GM23338 (cell line): ENCODE measurements at regions not wholly inside any gene's neighbourhood (a gene's known extent, or its start where the extent isn't known, plus 50 kb on each side); places are given as distances from the start of the nearest gene placed in this dataset.

Experiments
- ATAC-seq: fragments of 200-7000 bp; cut with Tn5 transposase; 3 replicates; pipeline ENCODE4 v1.9.1; 2020
- DNase-seq: peaks from one replicate; pipeline ENCODE4 v3.0.0-alpha.2; 2015; ENCODE audit warnings: low spot score
- H2AFZ ChIP-seq: fragments of 200-600 bp; sonication (generic); 2 replicates; pipeline ENCODE4 v1.8.0; 2016; ENCODE audit warnings: antibody characterized with exemption, mild to moderate bottlenecking, moderate library complexity
- H3F3A ChIP-seq: fragments of 200-600 bp; sonication (generic); replicated peaks from 2 replicates; pipeline ENCODE4 v1.8.0; 2017; ENCODE audit warnings: antibody characterized with exemption, mixed run types, low read depth
- H3K27ac ChIP-seq: fragments of 200-600 bp; sonication (generic); 2 replicates; pipeline ENCODE4 v1.6.1; 2016; ENCODE audit warnings: low read depth
- H3K27me3 ChIP-seq: fragments of 200-600 bp; sonication (generic); 2 replicates; pipeline ENCODE4 v1.8.0; 2016; ENCODE audit warnings: mild to moderate bottlenecking, mixed run types, moderate library complexity; ENCODE audit not compliant: insufficient read depth
- H3K36me3 ChIP-seq: fragments of 200-600 bp; sonication (generic); 2 replicates; pipeline ENCODE4 v1.8.0; 2016; ENCODE audit warnings: mild to moderate bottlenecking; ENCODE audit not compliant: insufficient read depth
- H3K4me1 ChIP-seq: fragments of 200-600 bp; sonication (generic); 2 replicates; pipeline ENCODE4 v1.8.0; 2016; ENCODE audit warnings: mild to moderate bottlenecking, moderate library complexity; ENCODE audit not compliant: insufficient read depth
- H3K4me2 ChIP-seq: fragments of 200-600 bp; sonication (generic); 2 replicates; pipeline ENCODE4 v1.7.1; 2017; ENCODE audit warnings: mixed run types
- H3K4me3 ChIP-seq: fragments of 200-600 bp; sonication (generic); 2 replicates; pipeline ENCODE4 v1.6.1; 2016; ENCODE audit warnings: mixed run types
- H3K79me2 ChIP-seq: fragments of 200-600 bp; sonication (generic); replicated peaks from 2 replicates; pipeline ENCODE4 v1.8.0; 2017; ENCODE audit warnings: mild to moderate bottlenecking; ENCODE audit not compliant: insufficient read depth
- H3K9me2 ChIP-seq: fragments of 200-600 bp; sonication (generic); 2 replicates; pipeline ENCODE4 v1.8.0; 2017; ENCODE audit not compliant: insufficient read depth
- H4K20me1 ChIP-seq: fragments of 200-600 bp; sonication (generic); replicated peaks from 2 replicates; pipeline ENCODE4 v1.8.0; 2017; ENCODE audit warnings: mild to moderate bottlenecking; ENCODE audit not compliant: insufficient read depth
- H3K27ac Mint-ChIP-seq: 2 replicates; pipeline ENCODE4 v1.8.0; 2020; ENCODE audit warnings: inconsistent platforms, mild to moderate bottlenecking, moderate library complexity, mixed read lengths
- H3K27me3 Mint-ChIP-seq: 3 replicates; pipeline ENCODE4 v1.8.0; 2022; ENCODE audit warnings: low read depth, mild to moderate bottlenecking, moderate library complexity, mixed read lengths, inconsistent platforms; ENCODE audit not compliant: insufficient read depth, poor library complexity
- H3K36me3 Mint-ChIP-seq: 3 replicates; pipeline ENCODE4 v1.8.0; 2021; ENCODE audit warnings: low read depth, mild to moderate bottlenecking, inconsistent platforms, moderate library complexity, mixed read lengths
- H3K4me1 Mint-ChIP-seq: 3 replicates; pipeline ENCODE4 v1.8.0; 2020; ENCODE audit warnings: mild to moderate bottlenecking, inconsistent platforms, mixed read lengths
- H3K4me3 Mint-ChIP-seq: 3 replicates; pipeline ENCODE4 v1.8.0; 2021; ENCODE audit warnings: moderate library complexity, mild to moderate bottlenecking, inconsistent platforms, mixed read lengths
- H3K9me3 Mint-ChIP-seq: 3 replicates; pipeline ENCODE4 v1.8.0; 2020; ENCODE audit warnings: moderate library complexity, mild to moderate bottlenecking, inconsistent platforms, mixed read lengths
- CREB1 ChIP-seq: fragments of 250-450 bp; sonication (Bioruptor Pico); IDR thresholded peaks from 2 replicates; pipeline ENCODE4 v1.5.0; 2020; ENCODE audit warnings: low read depth, mild to moderate bottlenecking, moderate library complexity
- EZH2 ChIP-seq: fragments of 200-600 bp; sonication (generic); IDR thresholded peaks from one replicate; pipeline ENCODE4 v1.8.0; 2017; ENCODE audit warnings: antibody characterized with exemption, mild to moderate bottlenecking, low read depth; ENCODE audit not compliant: unreplicated experiment
- EZH2phosphoT487 ChIP-seq: fragments of 200-600 bp; sonication (generic); IDR thresholded peaks from one replicate; pipeline ENCODE4 v1.8.1; 2018; ENCODE audit warnings: antibody characterized with exemption; ENCODE audit not compliant: unreplicated experiment
- JUNB ChIP-seq: IDR thresholded peaks from one replicate; pipeline ENCODE4 v1.6.1; 2016; ENCODE audit warnings: antibody characterized with exemption; ENCODE audit not compliant: unreplicated experiment
- NANOG ChIP-seq: IDR thresholded peaks from 2 replicates; pipeline ENCODE4 v1.6.1; 2016; ENCODE audit warnings: antibody characterized with exemption, borderline replicate concordance
- POLR2AphosphoS5 ChIP-seq: IDR thresholded peaks from 2 replicates; pipeline ENCODE4 v1.6.1; 2016; ENCODE audit warnings: antibody characterized with exemption, low read depth
- STAT1 ChIP-seq: IDR thresholded peaks from one replicate; pipeline ENCODE4 v1.6.1; 2016; ENCODE audit warnings: antibody characterized with exemption; ENCODE audit not compliant: unreplicated experiment
- ZNF114 ChIP-seq: fragments of 250-450 bp; sonication (Bioruptor Pico); IDR thresholded peaks from 2 replicates; pipeline ENCODE4 v1.5.0; 2020; ENCODE audit warnings: mild to moderate bottlenecking, moderate library complexity
- ZNF331 ChIP-seq: fragments of 250-450 bp; sonication (Bioruptor Pico); IDR thresholded peaks from 2 replicates; pipeline ENCODE4 v1.5.0; 2020; ENCODE audit warnings: low read depth, mild to moderate bottlenecking, moderate library complexity
- TF ChIP-seq, protein P1 (sequence below): IDR thresholded peaks from one replicate; pipeline ENCODE4 v1.6.1; 2018; ENCODE audit warnings: antibody characterized with exemption; ENCODE audit not compliant: unreplicated experiment
- TF ChIP-seq, protein P2 (sequence below): IDR thresholded peaks from 2 replicates; pipeline ENCODE4 v1.6.1; 2016; ENCODE audit warnings: antibody characterized with exemption
- TF ChIP-seq, protein P3 (sequence below): fragments of 250-450 bp; sonication (Bioruptor Pico); IDR thresholded peaks from 2 replicates; pipeline ENCODE4 v1.5.0; 2020; ENCODE audit warnings: mild to moderate bottlenecking, moderate library complexity

DNA sequence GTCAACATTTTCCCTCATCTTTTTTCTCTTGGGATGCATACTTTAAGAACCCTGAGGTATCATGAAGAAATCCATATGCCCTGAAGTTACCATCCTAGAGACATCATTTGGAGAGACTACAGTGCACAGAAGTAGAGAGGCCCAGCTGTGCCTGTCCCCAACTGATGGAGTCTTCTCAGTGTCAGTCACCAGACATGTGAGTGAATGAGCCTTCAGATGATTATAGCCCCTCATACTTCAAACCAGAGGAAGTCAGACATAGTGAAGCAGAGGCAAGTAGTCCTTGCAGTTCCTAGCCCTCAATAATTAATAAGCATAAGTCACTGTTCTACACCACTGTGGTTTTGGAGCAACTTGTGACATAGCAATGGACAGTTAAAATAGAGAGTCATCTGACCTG, 194.4 kb upstream of the ITGA4 start (continued):
- no peak for TF ChIP-seq EZH2phosphoT487
- TF ChIP-seq, protein P1, sequence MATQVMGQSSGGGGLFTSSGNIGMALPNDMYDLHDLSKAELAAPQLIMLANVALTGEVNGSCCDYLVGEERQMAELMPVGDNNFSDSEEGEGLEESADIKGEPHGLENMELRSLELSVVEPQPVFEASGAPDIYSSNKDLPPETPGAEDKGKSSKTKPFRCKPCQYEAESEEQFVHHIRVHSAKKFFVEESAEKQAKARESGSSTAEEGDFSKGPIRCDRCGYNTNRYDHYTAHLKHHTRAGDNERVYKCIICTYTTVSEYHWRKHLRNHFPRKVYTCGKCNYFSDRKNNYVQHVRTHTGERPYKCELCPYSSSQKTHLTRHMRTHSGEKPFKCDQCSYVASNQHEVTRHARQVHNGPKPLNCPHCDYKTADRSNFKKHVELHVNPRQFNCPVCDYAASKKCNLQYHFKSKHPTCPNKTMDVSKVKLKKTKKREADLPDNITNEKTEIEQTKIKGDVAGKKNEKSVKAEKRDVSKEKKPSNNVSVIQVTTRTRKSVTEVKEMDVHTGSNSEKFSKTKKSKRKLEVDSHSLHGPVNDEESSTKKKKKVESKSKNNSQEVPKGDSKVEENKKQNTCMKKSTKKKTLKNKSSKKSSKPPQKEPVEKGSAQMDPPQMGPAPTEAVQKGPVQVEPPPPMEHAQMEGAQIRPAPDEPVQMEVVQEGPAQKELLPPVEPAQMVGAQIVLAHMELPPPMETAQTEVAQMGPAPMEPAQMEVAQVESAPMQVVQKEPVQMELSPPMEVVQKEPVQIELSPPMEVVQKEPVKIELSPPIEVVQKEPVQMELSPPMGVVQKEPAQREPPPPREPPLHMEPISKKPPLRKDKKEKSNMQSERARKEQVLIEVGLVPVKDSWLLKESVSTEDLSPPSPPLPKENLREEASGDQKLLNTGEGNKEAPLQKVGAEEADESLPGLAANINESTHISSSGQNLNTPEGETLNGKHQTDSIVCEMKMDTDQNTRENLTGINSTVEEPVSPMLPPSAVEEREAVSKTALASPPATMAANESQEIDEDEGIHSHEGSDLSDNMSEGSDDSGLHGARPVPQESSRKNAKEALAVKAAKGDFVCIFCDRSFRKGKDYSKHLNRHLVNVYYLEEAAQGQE = no peak
- no peak for TF ChIP-seq CREB1
- TF ChIP-seq POLR2AphosphoS5 = no peak
- no peak for TF ChIP-seq EZH2
- TF ChIP-seq, protein P2, sequence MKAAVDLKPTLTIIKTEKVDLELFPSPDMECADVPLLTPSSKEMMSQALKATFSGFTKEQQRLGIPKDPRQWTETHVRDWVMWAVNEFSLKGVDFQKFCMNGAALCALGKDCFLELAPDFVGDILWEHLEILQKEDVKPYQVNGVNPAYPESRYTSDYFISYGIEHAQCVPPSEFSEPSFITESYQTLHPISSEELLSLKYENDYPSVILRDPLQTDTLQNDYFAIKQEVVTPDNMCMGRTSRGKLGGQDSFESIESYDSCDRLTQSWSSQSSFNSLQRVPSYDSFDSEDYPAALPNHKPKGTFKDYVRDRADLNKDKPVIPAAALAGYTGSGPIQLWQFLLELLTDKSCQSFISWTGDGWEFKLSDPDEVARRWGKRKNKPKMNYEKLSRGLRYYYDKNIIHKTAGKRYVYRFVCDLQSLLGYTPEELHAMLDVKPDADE = no peak
- TF ChIP-seq STAT1 = no peak

DNA sequence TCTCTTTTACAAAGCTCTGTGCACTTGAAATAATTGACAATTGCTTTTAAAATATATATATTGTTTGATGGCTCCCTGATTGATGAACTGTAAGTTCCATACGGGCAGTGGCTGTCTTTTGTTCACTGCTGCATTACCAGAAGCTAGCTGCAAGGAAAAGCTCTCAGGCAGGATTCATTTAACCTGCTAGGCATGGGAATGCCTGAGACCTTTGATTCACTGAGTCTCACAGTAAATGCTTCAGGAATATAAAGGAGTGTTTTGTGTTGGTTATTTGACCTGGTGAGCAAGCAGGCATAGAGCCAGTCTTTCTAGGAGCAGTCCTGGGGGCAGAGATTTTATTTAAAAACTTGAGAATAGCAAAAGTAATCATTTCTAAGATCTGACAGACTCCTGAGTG, 193.2 kb upstream of the ITGA4 start:
- Histone ChIP-seq H3K9me2 (peaks cover 4% of the 10 kb centered on the region), H3K4me1 (peaks cover 17% of the 10 kb centered on the region), H3F3A (no peaks in the 10 kb centered on the region), H3K27me3 (no peaks in the 10 kb centered on the region), H3K79me2 (no peaks in the 10 kb centered on the region), H3K27ac (no peak overlapping the region), H3K4me2 (no peak overlapping the region), H3K36me3 (no peaks in the 10 kb centered on the region), H3K4me3 (no peak overlapping the region), H4K20me1 (no peaks in the 10 kb centered on the region), H2AFZ (no peak overlapping the region)
- peak; percentile 25 for DNase-seq
- Mint-ChIP-seq H3K27me3 (no peaks in the 10 kb centered on the region), H3K4me3 (no peak overlapping the region), H3K9me3 (no peaks in the 10 kb centered on the region), H3K27ac (no peak overlapping the region), H3K36me3 (no peaks in the 10 kb centered on the region), H3K4me1 (peaks cover 27% of the 10 kb centered on the region)
- ATAC-seq = peak; percentile 80
- TF ChIP-seq EZH2 (no peak), JUNB (no peak), ZNF331 (CRISPR knock-in tag) (no peak), CREB1 (no peak), ZNF114 (CRISPR knock-in tag) (no peak), NANOG (no peak), STAT1 (no peak)
- TF ChIP-seq, protein P2 = no peak
- TF ChIP-seq, protein P3, sequence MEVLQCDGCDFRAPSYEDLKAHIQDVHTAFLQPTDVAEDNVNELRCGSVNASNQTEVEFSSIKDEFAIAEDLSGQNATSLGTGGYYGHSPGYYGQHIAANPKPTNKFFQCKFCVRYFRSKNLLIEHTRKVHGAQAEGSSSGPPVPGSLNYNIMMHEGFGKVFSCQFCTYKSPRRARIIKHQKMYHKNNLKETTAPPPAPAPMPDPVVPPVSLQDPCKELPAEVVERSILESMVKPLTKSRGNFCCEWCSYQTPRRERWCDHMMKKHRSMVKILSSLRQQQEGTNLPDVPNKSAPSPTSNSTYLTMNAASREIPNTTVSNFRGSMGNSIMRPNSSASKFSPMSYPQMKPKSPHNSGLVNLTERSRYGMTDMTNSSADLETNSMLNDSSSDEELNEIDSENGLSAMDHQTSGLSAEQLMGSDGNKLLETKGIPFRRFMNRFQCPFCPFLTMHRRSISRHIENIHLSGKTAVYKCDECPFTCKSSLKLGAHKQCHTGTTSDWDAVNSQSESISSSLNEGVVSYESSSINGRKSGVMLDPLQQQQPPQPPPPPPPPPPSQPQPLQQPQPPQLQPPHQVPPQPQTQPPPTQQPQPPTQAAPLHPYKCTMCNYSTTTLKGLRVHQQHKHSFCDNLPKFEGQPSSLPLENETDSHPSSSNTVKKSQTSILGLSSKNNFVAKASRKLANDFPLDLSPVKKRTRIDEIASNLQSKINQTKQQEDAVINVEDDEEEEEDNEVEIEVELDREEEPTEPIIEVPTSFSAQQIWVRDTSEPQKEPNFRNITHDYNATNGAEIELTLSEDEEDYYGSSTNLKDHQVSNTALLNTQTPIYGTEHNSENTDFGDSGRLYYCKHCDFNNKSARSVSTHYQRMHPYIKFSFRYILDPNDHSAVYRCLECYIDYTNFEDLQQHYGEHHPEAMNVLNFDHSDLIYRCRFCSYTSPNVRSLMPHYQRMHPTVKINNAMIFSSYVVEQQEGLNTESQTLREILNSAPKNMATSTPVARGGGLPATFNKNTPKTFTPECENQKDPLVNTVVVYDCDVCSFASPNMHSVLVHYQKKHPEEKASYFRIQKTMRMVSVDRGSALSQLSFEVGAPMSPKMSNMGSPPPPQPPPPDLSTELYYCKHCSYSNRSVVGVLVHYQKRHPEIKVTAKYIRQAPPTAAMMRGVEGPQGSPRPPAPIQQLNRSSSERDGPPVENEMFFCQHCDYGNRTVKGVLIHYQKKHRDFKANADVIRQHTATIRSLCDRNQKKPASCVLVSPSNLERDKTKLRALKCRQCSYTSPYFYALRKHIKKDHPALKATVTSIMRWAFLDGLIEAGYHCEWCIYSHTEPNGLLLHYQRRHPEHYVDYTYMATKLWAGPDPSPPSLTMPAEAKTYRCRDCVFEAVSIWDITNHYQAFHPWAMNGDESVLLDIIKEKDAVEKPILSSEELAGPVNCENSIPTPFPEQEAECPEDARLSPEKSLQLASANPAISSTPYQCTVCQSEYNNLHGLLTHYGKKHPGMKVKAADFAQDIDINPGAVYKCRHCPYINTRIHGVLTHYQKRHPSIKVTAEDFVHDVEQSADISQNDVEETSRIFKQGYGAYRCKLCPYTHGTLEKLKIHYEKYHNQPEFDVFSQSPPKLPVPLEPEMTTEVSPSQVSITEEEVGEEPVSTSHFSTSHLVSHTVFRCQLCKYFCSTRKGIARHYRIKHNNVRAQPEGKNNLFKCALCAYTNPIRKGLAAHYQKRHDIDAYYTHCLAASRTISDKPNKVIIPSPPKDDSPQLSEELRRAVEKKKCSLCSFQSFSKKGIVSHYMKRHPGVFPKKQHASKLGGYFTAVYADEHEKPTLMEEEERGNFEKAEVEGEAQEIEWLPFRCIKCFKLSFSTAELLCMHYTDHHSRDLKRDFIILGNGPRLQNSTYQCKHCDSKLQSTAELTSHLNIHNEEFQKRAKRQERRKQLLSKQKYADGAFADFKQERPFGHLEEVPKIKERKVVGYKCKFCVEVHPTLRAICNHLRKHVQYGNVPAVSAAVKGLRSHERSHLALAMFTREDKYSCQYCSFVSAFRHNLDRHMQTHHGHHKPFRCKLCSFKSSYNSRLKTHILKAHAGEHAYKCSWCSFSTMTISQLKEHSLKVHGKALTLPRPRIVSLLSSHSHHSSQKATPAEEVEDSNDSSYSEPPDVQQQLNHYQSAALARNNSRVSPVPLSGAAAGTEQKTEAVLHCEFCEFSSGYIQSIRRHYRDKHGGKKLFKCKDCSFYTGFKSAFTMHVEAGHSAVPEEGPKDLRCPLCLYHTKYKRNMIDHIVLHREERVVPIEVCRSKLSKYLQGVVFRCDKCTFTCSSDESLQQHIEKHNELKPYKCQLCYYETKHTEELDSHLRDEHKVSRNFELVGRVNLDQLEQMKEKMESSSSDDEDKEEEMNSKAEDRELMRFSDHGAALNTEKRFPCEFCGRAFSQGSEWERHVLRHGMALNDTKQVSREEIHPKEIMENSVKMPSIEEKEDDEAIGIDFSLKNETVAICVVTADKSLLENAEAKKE (CRISPR knock-in tag) = no peak
